Body of pancreas (tissue), 4 donors: ENCODE measurements at regions not wholly inside any gene's neighbourhood (a gene's known extent, or its start where the extent isn't known, plus 50 kb on each side); places are given as distances from the start of the nearest gene placed in this dataset.

Experiments
- POLR2A ChIP-seq, 3 donors: fragments of 450-650 bp; IDR thresholded peaks; one replicate each; pipeline ENCODE4 v1.6.1; 2016; ENCODE audit warnings: antibody characterized with exemption in 3 of 3, mild to moderate bottlenecking in 2 of 3
- TF ChIP-seq, protein P1 (sequence below), 7 experiments: fragments of 450-650 bp in 4 of 7; fragments of 200-600 bp in 3 of 7; sonication (generic) in 3 of 7; IDR thresholded peaks; one replicate each; pipeline ENCODE4 v1.5.1; 2016 to 2019; ENCODE audit warnings: antibody characterized with exemption in 7 of 7

DNA sequence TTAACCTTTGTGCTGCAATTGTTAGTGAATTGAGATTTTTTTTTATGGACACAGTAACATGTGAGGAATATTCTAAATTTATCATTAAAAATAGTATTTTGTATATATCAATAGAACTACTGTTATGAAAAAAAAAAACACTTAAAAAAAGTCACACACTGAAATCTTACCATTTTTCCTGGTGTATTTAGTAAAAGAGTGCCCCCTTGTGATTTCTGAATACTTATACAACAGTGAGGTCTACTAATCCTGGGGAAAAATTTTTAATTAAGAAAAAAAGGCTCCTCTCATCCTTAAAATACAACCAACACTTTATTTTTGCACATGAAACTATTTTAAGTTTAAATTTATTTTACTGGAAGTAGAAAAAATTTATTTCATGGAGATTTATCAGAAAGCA lies 56.4 kb upstream of the SPOCK3 start:
- TF ChIP-seq, protein P1, sequence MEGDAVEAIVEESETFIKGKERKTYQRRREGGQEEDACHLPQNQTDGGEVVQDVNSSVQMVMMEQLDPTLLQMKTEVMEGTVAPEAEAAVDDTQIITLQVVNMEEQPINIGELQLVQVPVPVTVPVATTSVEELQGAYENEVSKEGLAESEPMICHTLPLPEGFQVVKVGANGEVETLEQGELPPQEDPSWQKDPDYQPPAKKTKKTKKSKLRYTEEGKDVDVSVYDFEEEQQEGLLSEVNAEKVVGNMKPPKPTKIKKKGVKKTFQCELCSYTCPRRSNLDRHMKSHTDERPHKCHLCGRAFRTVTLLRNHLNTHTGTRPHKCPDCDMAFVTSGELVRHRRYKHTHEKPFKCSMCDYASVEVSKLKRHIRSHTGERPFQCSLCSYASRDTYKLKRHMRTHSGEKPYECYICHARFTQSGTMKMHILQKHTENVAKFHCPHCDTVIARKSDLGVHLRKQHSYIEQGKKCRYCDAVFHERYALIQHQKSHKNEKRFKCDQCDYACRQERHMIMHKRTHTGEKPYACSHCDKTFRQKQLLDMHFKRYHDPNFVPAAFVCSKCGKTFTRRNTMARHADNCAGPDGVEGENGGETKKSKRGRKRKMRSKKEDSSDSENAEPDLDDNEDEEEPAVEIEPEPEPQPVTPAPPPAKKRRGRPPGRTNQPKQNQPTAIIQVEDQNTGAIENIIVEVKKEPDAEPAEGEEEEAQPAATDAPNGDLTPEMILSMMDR (IDR thresholded peaks at IDR 0.05): peak in 5 of 7 experiments; percentile 9 to 34 (median 13)
- TF ChIP-seq POLR2A (IDR thresholded peaks at IDR 0.05): no peak
